Fibroblast of lung (primary cell): ENCODE measurements at regions not wholly inside any gene's neighbourhood (a gene's known extent, or its start where the extent isn't known, plus 50 kb on each side); places are given as distances from the start of the nearest gene placed in this dataset.

Experiments used
- DNase-seq, 2 donors: peaks; one replicate each; pipeline versions ENCODE4 v3.0.0 to v3.0.0-alpha.2; 2010; ENCODE audit warnings: low read depth in 2 of 2
- H2AFZ ChIP-seq: 2 replicates; pipeline ENCODE4 v1.5.1; 2012; ENCODE audit warnings: low read length, control low read depth, inconsistent platforms
- H3K27ac ChIP-seq: 2 replicates; pipeline ENCODE4 v1.5.1; 2011; ENCODE audit warnings: low read length, control low read depth; ENCODE audit not compliant: insufficient read depth
- H3K27me3 ChIP-seq: 2 replicates; pipeline ENCODE4 v1.5.1; 2011; ENCODE audit warnings: mild to moderate bottlenecking, low read length; ENCODE audit not compliant: control insufficient read depth, insufficient read depth
- H3K36me3 ChIP-seq: 2 replicates; pipeline ENCODE4 v1.5.1; 2011; ENCODE audit warnings: low read length; ENCODE audit not compliant: control insufficient read depth, insufficient read depth
- H3K4me1 ChIP-seq: 2 replicates; pipeline ENCODE4 v1.5.1; 2011; ENCODE audit warnings: low read length; ENCODE audit not compliant: control insufficient read depth, insufficient read depth; ENCODE audit errors: extremely low read depth
- H3K4me2 ChIP-seq: 2 replicates; pipeline ENCODE4 v1.5.1; 2011; ENCODE audit warnings: low read length, control low read depth; ENCODE audit not compliant: insufficient read depth; ENCODE audit errors: extremely low read depth
- H3K4me3 ChIP-seq, 4 experiments: fragments of 200-600 bp in 1 of 4; sonication (generic) in 1 of 4; replicated peaks in 1 of 4; 2 replicates each; pipeline ENCODE4 v1.5.1; 2011 to 2016; ENCODE audit warnings: low read length in 4 of 4, low read depth in 3 of 4, mild to moderate bottlenecking in 3 of 4, control low read depth in 2 of 4, inconsistent platforms in 1 of 4, mixed read lengths in 1 of 4; ENCODE audit not compliant: insufficient read depth in 1 of 4; ENCODE audit errors: control extremely low read depth in 1 of 4
- H3K79me2 ChIP-seq: 2 replicates; pipeline ENCODE4 v1.5.1; 2012; ENCODE audit warnings: mild to moderate bottlenecking, low read length, inconsistent platforms; ENCODE audit not compliant: control insufficient read depth, insufficient read depth
- H3K9ac ChIP-seq: 2 replicates; pipeline ENCODE4 v1.5.1; 2011; ENCODE audit warnings: mild to moderate bottlenecking, low read length, control low read depth; ENCODE audit not compliant: insufficient read depth
- H3K9me3 ChIP-seq: 2 replicates; pipeline ENCODE4 v1.5.1; 2012; ENCODE audit warnings: low read depth, low read length; ENCODE audit not compliant: control insufficient read depth, insufficient read depth
- H4K20me1 ChIP-seq: 2 replicates; pipeline ENCODE4 v1.5.1; 2011; ENCODE audit warnings: low read length; ENCODE audit not compliant: control insufficient read depth, insufficient read depth; ENCODE audit errors: extremely low read depth
- EZH2 ChIP-seq: IDR thresholded peaks from 2 replicates; pipeline ENCODE4 v1.5.1; 2012; ENCODE audit warnings: low read length, control low read depth, mild to moderate bottlenecking; ENCODE audit errors: missing control alignments
- TF ChIP-seq, protein P1 (sequence below), 2 donors: IDR thresholded peaks in 1 of 2; conservative IDR thresholded peaks in 1 of 2; 1 replicate in 1 of 2; 2 replicates in 1 of 2; pipeline ENCODE4 v1.5.1; 2011 to 2012; ENCODE audit warnings: low read length in 2 of 2, control low read depth in 1 of 2, inconsistent platforms in 1 of 2, low read depth in 1 of 2, mild to moderate bottlenecking in 1 of 2

DNA sequence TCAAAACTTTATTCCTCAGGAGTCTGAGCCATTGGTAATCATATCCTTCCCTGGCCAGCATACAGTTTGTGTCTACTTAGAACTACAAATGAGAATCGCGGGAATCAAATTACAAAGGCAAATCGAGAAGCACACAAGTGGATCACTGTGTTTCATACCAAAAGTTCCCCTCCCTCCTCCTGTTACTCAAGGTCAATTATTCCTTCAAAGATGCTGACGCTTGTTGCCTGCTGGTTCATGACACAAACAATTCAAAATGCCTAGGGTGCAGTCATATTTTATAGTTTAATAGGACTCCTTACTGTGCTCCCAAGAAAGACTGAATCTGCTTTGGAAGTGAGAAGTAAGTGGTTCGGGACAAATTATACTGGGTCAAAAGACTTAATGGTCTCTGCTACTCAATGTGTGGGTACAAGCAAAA is 93.0 kb upstream of the PBX1 start:
- Histone ChIP-seq H3K27me3 (no peaks in the 10 kb centered on the region), H3K79me2 (no peaks in the 10 kb centered on the region), H4K20me1 (no peaks in the 10 kb centered on the region)

DNA sequence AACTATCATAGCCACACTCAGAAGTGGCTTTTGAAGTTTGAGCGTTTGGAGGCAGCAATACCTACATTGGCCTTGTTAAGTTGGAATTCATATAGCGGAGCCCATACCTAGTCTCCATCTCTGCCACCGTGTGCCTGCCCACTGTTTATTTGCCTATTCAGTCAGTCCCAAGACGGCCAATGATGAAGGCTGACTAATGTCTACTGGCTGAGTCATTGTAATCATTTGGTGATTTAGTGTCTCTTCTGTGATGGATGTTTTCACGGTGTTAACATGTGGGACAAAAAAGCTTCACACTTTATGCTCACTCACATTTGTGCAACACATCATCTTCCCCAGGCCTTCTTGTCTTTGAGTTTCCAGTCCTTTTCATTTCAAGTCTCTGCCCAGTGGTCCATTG is 92.6 kb upstream of the PBX1 start:
- no peaks in the 10 kb centered on the region for H3K9me3 ChIP-seq
- no peaks in the 10 kb centered on the region for H3K4me1 ChIP-seq
- no peaks in the 10 kb centered on the region for H3K36me3 ChIP-seq
- no peak for TF ChIP-seq EZH2
- TF ChIP-seq, protein P1, sequence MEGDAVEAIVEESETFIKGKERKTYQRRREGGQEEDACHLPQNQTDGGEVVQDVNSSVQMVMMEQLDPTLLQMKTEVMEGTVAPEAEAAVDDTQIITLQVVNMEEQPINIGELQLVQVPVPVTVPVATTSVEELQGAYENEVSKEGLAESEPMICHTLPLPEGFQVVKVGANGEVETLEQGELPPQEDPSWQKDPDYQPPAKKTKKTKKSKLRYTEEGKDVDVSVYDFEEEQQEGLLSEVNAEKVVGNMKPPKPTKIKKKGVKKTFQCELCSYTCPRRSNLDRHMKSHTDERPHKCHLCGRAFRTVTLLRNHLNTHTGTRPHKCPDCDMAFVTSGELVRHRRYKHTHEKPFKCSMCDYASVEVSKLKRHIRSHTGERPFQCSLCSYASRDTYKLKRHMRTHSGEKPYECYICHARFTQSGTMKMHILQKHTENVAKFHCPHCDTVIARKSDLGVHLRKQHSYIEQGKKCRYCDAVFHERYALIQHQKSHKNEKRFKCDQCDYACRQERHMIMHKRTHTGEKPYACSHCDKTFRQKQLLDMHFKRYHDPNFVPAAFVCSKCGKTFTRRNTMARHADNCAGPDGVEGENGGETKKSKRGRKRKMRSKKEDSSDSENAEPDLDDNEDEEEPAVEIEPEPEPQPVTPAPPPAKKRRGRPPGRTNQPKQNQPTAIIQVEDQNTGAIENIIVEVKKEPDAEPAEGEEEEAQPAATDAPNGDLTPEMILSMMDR (conservative IDR thresholded peaks at IDR 0.05 in 1 of 2, IDR thresholded peaks at IDR 0.05 in 1 of 2; ENCODE audit: low read depth in 1 of 2, low read length in 2 of 2) = no peak
- no peaks in the 10 kb centered on the region for H4K20me1 ChIP-seq
- H3K27ac ChIP-seq = no peak overlapping the region
- H3K9ac ChIP-seq = no peak overlapping the region
- no peak overlapping the region for H3K4me3 ChIP-seq
- no peaks in the 10 kb centered on the region for H3K79me2 ChIP-seq
- peak; percentile 1 to 36 for DNase-seq
- H3K27me3 ChIP-seq = no peaks in the 10 kb centered on the region
- no peak overlapping the region for H2AFZ ChIP-seq
- no peak overlapping the region for H3K4me2 ChIP-seq

More for the DNA sequence above, 93.0 kb upstream of the PBX1 start:
- H3K9me3 ChIP-seq = no peaks in the 10 kb centered on the region
- no peaks in the 10 kb centered on the region for H3K4me1 ChIP-seq
- TF ChIP-seq EZH2 = no peak
- TF ChIP-seq, protein P1 (conservative IDR thresholded peaks at IDR 0.05 in 1 of 2, IDR thresholded peaks at IDR 0.05 in 1 of 2; ENCODE audit: low read depth in 1 of 2, low read length in 2 of 2) = no peak
- no peak overlapping the region for H3K4me2 ChIP-seq
- H3K36me3 ChIP-seq = no peaks in the 10 kb centered on the region
- H3K4me3 ChIP-seq = no peak overlapping the region
- no peak overlapping the region for H3K27ac ChIP-seq
- no peak overlapping the region for H3K9ac ChIP-seq
- H2AFZ ChIP-seq = no peak overlapping the region
- DNase-seq = peak in 1 of 2 donors; percentile 7

DNA sequence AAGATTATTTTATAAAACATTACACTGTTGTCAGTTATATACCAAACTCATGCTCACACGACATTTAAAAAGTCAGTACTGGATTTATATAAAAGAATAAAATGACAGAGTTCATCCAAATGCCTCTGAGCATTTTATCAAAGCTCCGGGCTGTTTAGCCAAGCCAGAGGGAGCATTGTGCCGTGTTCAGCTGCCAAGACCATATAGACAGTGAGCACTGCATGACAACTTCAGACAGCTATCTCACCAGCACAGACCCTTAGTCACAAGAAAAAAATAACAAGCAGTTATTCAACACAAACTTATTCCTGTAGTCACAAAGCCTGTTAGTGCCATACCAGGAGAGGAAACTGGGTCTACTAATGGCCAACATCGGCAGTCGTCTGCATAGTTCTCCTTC is 88.0 kb upstream of the PBX1 start:
- no peak overlapping the region for H3K27ac ChIP-seq
- no peak overlapping the region for H2AFZ ChIP-seq
- no peaks in the 10 kb centered on the region for H3K4me1 ChIP-seq
- no peak overlapping the region for H3K4me2 ChIP-seq
- no peak for TF ChIP-seq EZH2
- TF ChIP-seq, protein P1 (conservative IDR thresholded peaks at IDR 0.05 in 1 of 2, IDR thresholded peaks at IDR 0.05 in 1 of 2; ENCODE audit: low read depth in 1 of 2, low read length in 2 of 2) = no peak
- no peaks in the 10 kb centered on the region for H3K36me3 ChIP-seq
- H3K4me3 ChIP-seq = no peak overlapping the region
- H3K9ac ChIP-seq = no peak overlapping the region
- no peaks in the 10 kb centered on the region for H4K20me1 ChIP-seq
- H3K27me3 ChIP-seq = no peaks in the 10 kb centered on the region
- H3K9me3 ChIP-seq = no peaks in the 10 kb centered on the region
- no peaks in the 10 kb centered on the region for H3K79me2 ChIP-seq
- peak in 1 of 2 donors; percentile 8 for DNase-seq
